GM23248 (cell line): ENCODE measurements at regions not wholly inside any gene's neighbourhood (a gene's known extent, or its start where the extent isn't known, plus 50 kb on each side); places are given as distances from the start of the nearest gene placed in this dataset.
"Not testable (repeated sequence)": the region's sequence is repeated elsewhere in the genome, so short reads cannot be mapped to it uniquely, and the experiment has no call there.

ENCODE experiments used
- EZH2 ChIP-seq: fragments of 200-600 bp; sonication (generic); IDR thresholded peaks from 2 replicates; pipeline ENCODE4 v1.6.1; 2018; ENCODE audit warnings: antibody characterized with exemption, mild to moderate bottlenecking; ENCODE audit not compliant: insufficient read depth, poor library complexity, severe bottlenecking
- EZH2phosphoT487 ChIP-seq: fragments of 200-600 bp; sonication (generic); IDR thresholded peaks from 2 replicates; pipeline ENCODE4 v1.6.1; 2018; ENCODE audit warnings: antibody characterized with exemption, moderate library complexity, mild to moderate bottlenecking, low read depth; ENCODE audit not compliant: insufficient read depth

DNA sequence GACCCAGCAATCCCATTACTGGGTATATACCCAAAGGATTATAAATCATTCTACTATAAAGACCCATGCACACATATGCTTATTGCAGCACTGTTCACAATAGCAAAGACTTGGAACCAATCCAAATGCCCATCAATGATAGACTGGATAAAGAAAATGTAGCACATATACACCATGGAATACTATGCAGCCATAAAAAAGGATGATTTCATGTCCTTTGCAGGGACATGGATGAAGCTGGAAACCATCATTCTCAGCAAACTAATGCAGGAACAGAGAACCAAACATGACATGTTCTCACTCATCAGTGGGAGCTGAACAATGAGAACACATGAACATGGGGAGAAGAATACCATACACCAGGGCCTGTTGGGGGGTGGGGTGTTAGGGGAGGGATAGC, 339.6 kb upstream of the KLHL4 start:
- TF ChIP-seq EZH2, EZH2phosphoT487: not testable (repeated sequence)
